Right cardiac atrium (tissue), 5 donors: ENCODE measurements at regions not wholly inside any gene's neighbourhood (a gene's known extent, or its start where the extent isn't known, plus 50 kb on each side); places are given as distances from the start of the nearest gene placed in this dataset.
"Not testable (repeated sequence)": the region's sequence is repeated elsewhere in the genome, so short reads cannot be mapped to it uniquely, and the experiment has no call there.

ENCODE experiments used
- ATAC-seq, 2 donors: fragments of 200-7000 bp; cut with Tn5 transposase; one replicate each; pipeline versions ENCODE4 v1.8.0 to v1.9.1; 2020; ENCODE audit warnings: moderate library complexity in 2 of 2, mild to moderate bottlenecking in 1 of 2
- DNase-seq, 3 donors: peaks; one replicate each; pipeline ENCODE4 v3.0.0-alpha.2; 2020
- H3K27ac ChIP-seq: one replicate; pipeline ENCODE4 v1.5.1; 2013; ENCODE audit warnings: mild to moderate bottlenecking, low read length, control low read depth, moderate library complexity
- H3K27me3 ChIP-seq: one replicate; pipeline ENCODE4 v1.6.1; 2013; ENCODE audit not compliant: control insufficient read depth, insufficient read depth
- H3K4me1 ChIP-seq: one replicate; pipeline ENCODE4 v1.6.1; 2013; ENCODE audit warnings: low read length; ENCODE audit not compliant: control insufficient read depth, insufficient read depth
- H3K4me3 ChIP-seq: one replicate; pipeline ENCODE4 v1.5.1; 2013; ENCODE audit warnings: low read length, control low read depth
- H3K9me3 ChIP-seq: one replicate; pipeline ENCODE4 v1.6.1; 2013; ENCODE audit warnings: low read length; ENCODE audit not compliant: control insufficient read depth
- WGBS: extraction: QIAGEN DNeasy Blood & Tissue Kit; methylation state at CpG from one replicate; pipeline ENCODE4 v1.1.7; 2013; 5-methylcytosine and 5-hydroxymethylcytosine counted together
- intact Hi-C, 4 donors: fragments of 100-400 bp; cut with DNase I; formaldehyde crosslinking; loops; one replicate each; pipeline versions ENCODE4 v1.11.0 to v1.14.0; 2022 to 2023
- donor health status: healthy with polysubstance abuse.
- donor health status: DM: no; HTN: yes; CAD: no.
- donor health status: DM: no; HTN: no; CAD: no.
- donor health status: DM: no; HTN: yes; CAD: no; lungs with severe emphysema.
- donor health status: DM: yes; HTN: yes; CAD: no.

- no peak overlapping the region for H3K4me3 ChIP-seq
- DNase-seq (no peak), ATAC-seq (no peak)
- H3K27me3 ChIP-seq, result no peaks in the 10 kb centered on the region
- H3K4me1 ChIP-seq, result no peaks in the 10 kb centered on the region
- intact Hi-C loops, result no loop called here
- no peaks in the 10 kb centered on the region for H3K9me3 ChIP-seq
- H3K27ac ChIP-seq, result no peak overlapping the region
These were observed 1225.7 kb downstream of the OTOL1 start for GRCh38 chr3:162722337-162722736.

GRCh38 chr3:162722796-162723195 lies 1226.2 kb downstream of the OTOL1 start:
- not testable (repeated sequence) for ATAC-seq

GRCh38 chr3:162729686-162730085 lies 1233.1 kb downstream of the OTOL1 start:
- intact Hi-C loops, result no loop called here
- DNase-seq, result no peak
- Histone ChIP-seq H3K27me3 (no peaks in the 10 kb centered on the region), H3K4me3 (no peak overlapping the region), H3K4me1 (no peaks in the 10 kb centered on the region), H3K27ac (no peak overlapping the region), H3K9me3 (no peaks in the 10 kb centered on the region)
- ATAC-seq, result no peak
- 94% methylated on average over 3 of the region's 3 CpGs for WGBS

More at GRCh38 chr3:162722796-162723195, 1226.2 kb downstream of the OTOL1 start:
- H3K27ac ChIP-seq, H3K27me3 ChIP-seq, H3K4me1 ChIP-seq, intact Hi-C loops, H3K4me3 ChIP-seq, H3K9me3 ChIP-seq, DNase-seq: not testable (repeated sequence)
- 85% methylated on average over 5 of the region's 5 CpGs for WGBS

GRCh38 chr3:162731961-162732360 lies 1235.4 kb downstream of the OTOL1 start:
- DNase-seq, H3K27me3 ChIP-seq, H3K4me1 ChIP-seq, ATAC-seq, H3K4me3 ChIP-seq, H3K9me3 ChIP-seq, H3K27ac ChIP-seq, intact Hi-C loops: not testable (repeated sequence)
- WGBS, result 74% methylated on average over 5 of the region's 5 CpGs

- H3K4me1 ChIP-seq, result no peaks in the 10 kb centered on the region
- whole genome bisulfite sequencing, result 83% methylated on average over 1 of the region's 1 CpG
- ATAC-seq, result no peak
These were observed 1242.2 kb downstream of the OTOL1 start for GRCh38 chr3:162738784-162739183.

GRCh38 chr3:162740941-162741596 lies 1244.5 kb downstream of the OTOL1 start:
- Histone ChIP-seq H3K4me3 (no peak overlapping the region), H3K27me3 (no peaks in the 10 kb centered on the region), H3K9me3 (no peaks in the 10 kb centered on the region), H3K27ac (no peak overlapping the region), H3K4me1 (no peaks in the 10 kb centered on the region)
- 84% methylated on average over 6 of the region's 6 CpGs for WGBS
- ATAC-seq (no peak), DNase-seq (no peak)
- intact Hi-C loops, result no loop called here

More at GRCh38 chr3:162738784-162739183, 1242.2 kb downstream of the OTOL1 start:
- no peaks in the 10 kb centered on the region for H3K27me3 ChIP-seq
- no peak overlapping the region for H3K4me3 ChIP-seq
- no peak overlapping the region for H3K27ac ChIP-seq
- intact Hi-C loops, result no loop called here
- no peaks in the 10 kb centered on the region for H3K9me3 ChIP-seq
- DNase-seq, result no peak

- ATAC-seq (no peak), DNase-seq (no peak)
- Histone ChIP-seq H3K27ac (no peak overlapping the region), H3K4me1 (no peaks in the 10 kb centered on the region), H3K4me3 (no peak overlapping the region), H3K9me3 (no peaks in the 10 kb centered on the region), H3K27me3 (no peaks in the 10 kb centered on the region)
- WGBS, result 74% methylated on average over 4 of the region's 4 CpGs
- intact Hi-C loops, result no loop called here
These were observed 1245.6 kb downstream of the OTOL1 start for GRCh38 chr3:162742159-162742717.

- Histone ChIP-seq H3K4me1 (no peaks in the 10 kb centered on the region), H3K9me3 (no peaks in the 10 kb centered on the region), H3K27ac (no peak overlapping the region), H3K4me3 (no peak overlapping the region), H3K27me3 (no peaks in the 10 kb centered on the region)
- intact Hi-C loops, result no loop called here
- no peak for DNase-seq
- ATAC-seq, result no peak
These were observed 1246.5 kb downstream of the OTOL1 start for GRCh38 chr3:162743091-162743490.

GRCh38 chr3:162760789-162761188 lies 1264.2 kb downstream of the OTOL1 start:
- Histone ChIP-seq H3K4me3 (no peak overlapping the region), H3K27ac (no peak overlapping the region), H3K27me3 (no peaks in the 10 kb centered on the region), H3K9me3 (no peaks in the 10 kb centered on the region), H3K4me1 (no peaks in the 10 kb centered on the region)
- intact Hi-C loops, result no loop called here
- ATAC-seq (no peak), DNase-seq (no peak)
- 85% methylated on average over 2 of the region's 2 CpGs for WGBS

GRCh38 chr3:162764051-162764807 lies 1267.6 kb downstream of the OTOL1 start:
- 54% methylated on average over 4 of the region's 4 CpGs for WGBS
- DNase-seq (no peak), ATAC-seq (no peak)
- Histone ChIP-seq H3K27me3 (no peaks in the 10 kb centered on the region), H3K4me3 (no peak overlapping the region), H3K4me1 (no peaks in the 10 kb centered on the region), H3K9me3 (no peaks in the 10 kb centered on the region), H3K27ac (no peak overlapping the region)
- intact Hi-C loops, result no loop called here

- Histone ChIP-seq H3K4me3 (no peak overlapping the region), H3K27ac (no peak overlapping the region), H3K27me3 (no peaks in the 10 kb centered on the region), H3K4me1 (no peaks in the 10 kb centered on the region), H3K9me3 (no peaks in the 10 kb centered on the region)
- ATAC-seq (no peak), DNase-seq (no peak)
- intact Hi-C loops, result no loop called here
These were observed 1268.1 kb downstream of the OTOL1 start for GRCh38 chr3:162764808-162765071.
